ENCODE measurements at regions not wholly inside any gene's neighbourhood (a gene's known extent, or its start where the extent isn't known, plus 50 kb on each side); places are given as distances from the start of the nearest gene placed in this dataset.

- TF ChIP-seq, protein P1, sequence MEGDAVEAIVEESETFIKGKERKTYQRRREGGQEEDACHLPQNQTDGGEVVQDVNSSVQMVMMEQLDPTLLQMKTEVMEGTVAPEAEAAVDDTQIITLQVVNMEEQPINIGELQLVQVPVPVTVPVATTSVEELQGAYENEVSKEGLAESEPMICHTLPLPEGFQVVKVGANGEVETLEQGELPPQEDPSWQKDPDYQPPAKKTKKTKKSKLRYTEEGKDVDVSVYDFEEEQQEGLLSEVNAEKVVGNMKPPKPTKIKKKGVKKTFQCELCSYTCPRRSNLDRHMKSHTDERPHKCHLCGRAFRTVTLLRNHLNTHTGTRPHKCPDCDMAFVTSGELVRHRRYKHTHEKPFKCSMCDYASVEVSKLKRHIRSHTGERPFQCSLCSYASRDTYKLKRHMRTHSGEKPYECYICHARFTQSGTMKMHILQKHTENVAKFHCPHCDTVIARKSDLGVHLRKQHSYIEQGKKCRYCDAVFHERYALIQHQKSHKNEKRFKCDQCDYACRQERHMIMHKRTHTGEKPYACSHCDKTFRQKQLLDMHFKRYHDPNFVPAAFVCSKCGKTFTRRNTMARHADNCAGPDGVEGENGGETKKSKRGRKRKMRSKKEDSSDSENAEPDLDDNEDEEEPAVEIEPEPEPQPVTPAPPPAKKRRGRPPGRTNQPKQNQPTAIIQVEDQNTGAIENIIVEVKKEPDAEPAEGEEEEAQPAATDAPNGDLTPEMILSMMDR (IDR thresholded peaks at IDR 0.05) = no peak
- no peak for TF ChIP-seq POLR2A (IDR thresholded peaks at IDR 0.05)
Measured at GRCh38 chr3:16106050-16106449, 68.4 kb upstream of the GALNT15 start.

All from lower leg skin (tissue), 3 donors.